CD4-positive, CD25-positive, alpha-beta regulatory T cell (primary cell): ENCODE measurements at regions not wholly inside any gene's neighbourhood (a gene's known extent, or its start where the extent isn't known, plus 50 kb on each side); places are given as distances from the start of the nearest gene placed in this dataset.

Source experiments
- ATAC-seq, 2 donors: fragments of 150-1000 bp; cut with Tn5 transposase; one replicate each; pipeline ENCODE4 v1.10.0; 2021; ENCODE audit warnings: low read depth in 2 of 2, moderate number of reproducible peaks in 2 of 2, moderate library complexity in 1 of 2
- DNase-seq, 3 donors: peaks; one replicate each; pipeline versions ENCODE4 v3.0.0 to v3.0.0-alpha.2; 2012 to 2022; ENCODE audit warnings: mixed read lengths in 1 of 3
- H3K27ac ChIP-seq: one replicate; pipeline ENCODE4 v1.7.0; 2013; ENCODE audit warnings: mild to moderate bottlenecking, low read length; ENCODE audit not compliant: insufficient read depth, poor library complexity, severe bottlenecking
- H3K27me3 ChIP-seq: one replicate; pipeline ENCODE4 v1.7.0; 2013; ENCODE audit warnings: low read length; ENCODE audit not compliant: control insufficient read depth, insufficient read depth
- H3K36me3 ChIP-seq: one replicate; pipeline ENCODE4 v1.7.0; 2013; ENCODE audit warnings: mild to moderate bottlenecking, low read length, moderate library complexity; ENCODE audit not compliant: control insufficient read depth, insufficient read depth
- H3K4me1 ChIP-seq: 2 replicates; pipeline ENCODE4 v1.7.0; 2013; ENCODE audit warnings: mild to moderate bottlenecking, low read length; ENCODE audit not compliant: insufficient read depth, control insufficient read depth, poor library complexity, severe bottlenecking
- H3K4me3 ChIP-seq: one replicate; pipeline ENCODE4 v1.7.0; 2013; ENCODE audit warnings: low read depth, mild to moderate bottlenecking, low read length, moderate library complexity
- H3K9me3 ChIP-seq, 2 experiments: 1 replicate in 1 of 2; 2 replicates in 1 of 2; pipeline ENCODE4 v1.7.0; 2013; ENCODE audit warnings: low read length in 2 of 2, mild to moderate bottlenecking in 1 of 2, moderate library complexity in 1 of 2; ENCODE audit not compliant: control insufficient read depth in 2 of 2
- H3K27ac Mint-ChIP-seq, 3 donors: one replicate each; pipeline ENCODE4 v1.8.0; 2020 to 2022; ENCODE audit warnings: mild to moderate bottlenecking in 3 of 3, mixed read lengths in 3 of 3, moderate library complexity in 2 of 3
- H3K27me3 Mint-ChIP-seq: one replicate; pipeline ENCODE4 v1.8.0; 2022; ENCODE audit warnings: mild to moderate bottlenecking, mixed read lengths
- H3K36me3 Mint-ChIP-seq: one replicate; pipeline ENCODE4 v1.8.0; 2020; ENCODE audit warnings: mixed read lengths
- H3K4me1 Mint-ChIP-seq, 4 donors: one replicate each; pipeline ENCODE4 v1.8.0; 2020 to 2022; ENCODE audit warnings: mixed read lengths in 4 of 4, mild to moderate bottlenecking in 1 of 4
- H3K4me3 Mint-ChIP-seq, 4 donors: one replicate each; pipeline ENCODE4 v1.8.0; 2020 to 2022; ENCODE audit warnings: mild to moderate bottlenecking in 4 of 4, mixed read lengths in 4 of 4, moderate library complexity in 3 of 4
- H3K9me3 Mint-ChIP-seq, 7 donors: one replicate each; pipeline ENCODE4 v1.8.0; 2020 to 2022; ENCODE audit warnings: mixed read lengths in 7 of 7, mild to moderate bottlenecking in 3 of 7, moderate library complexity in 2 of 7

DNA sequence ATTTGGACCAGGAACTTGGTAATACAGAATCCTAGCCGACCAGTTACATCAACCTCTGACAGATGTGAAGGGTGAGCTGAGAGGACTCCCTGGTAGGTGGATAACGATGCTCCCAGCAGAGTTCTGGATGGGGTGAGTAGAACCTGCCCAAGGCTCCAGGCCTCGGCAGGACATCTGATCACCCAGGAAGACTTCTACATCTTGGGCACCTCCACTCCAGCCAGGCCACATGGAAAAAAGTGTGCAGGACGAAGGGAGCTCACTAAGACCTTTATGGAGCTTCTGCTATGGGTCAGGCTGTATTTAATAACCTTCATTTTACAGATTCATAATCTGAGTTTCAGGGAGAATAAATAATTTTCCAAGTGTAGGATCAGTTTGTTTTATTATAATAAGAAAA lies 1028.7 kb downstream of the BCL11B start:
- no peak overlapping the region for H3K4me3 Mint-ChIP-seq
- Histone ChIP-seq H3K9me3 (no peaks in the 10 kb centered on the region), H3K27ac (no peak overlapping the region), H3K36me3 (no peaks in the 10 kb centered on the region), H3K4me3 (no peak overlapping the region), H3K27me3 (no peaks in the 10 kb centered on the region), H3K4me1 (no peaks in the 10 kb centered on the region)
- peaks cover 7 to 23% (median 13%) of the 10 kb centered on the region in 4 donors for H3K4me1 Mint-ChIP-seq
- no peaks in the 10 kb centered on the region for H3K9me3 Mint-ChIP-seq
- DNase-seq: no peak
- no peaks in the 10 kb centered on the region for H3K36me3 Mint-ChIP-seq
- H3K27me3 Mint-ChIP-seq: no peaks in the 10 kb centered on the region
- ATAC-seq: no peak
- H3K27ac Mint-ChIP-seq: no peak overlapping the region

DNA sequence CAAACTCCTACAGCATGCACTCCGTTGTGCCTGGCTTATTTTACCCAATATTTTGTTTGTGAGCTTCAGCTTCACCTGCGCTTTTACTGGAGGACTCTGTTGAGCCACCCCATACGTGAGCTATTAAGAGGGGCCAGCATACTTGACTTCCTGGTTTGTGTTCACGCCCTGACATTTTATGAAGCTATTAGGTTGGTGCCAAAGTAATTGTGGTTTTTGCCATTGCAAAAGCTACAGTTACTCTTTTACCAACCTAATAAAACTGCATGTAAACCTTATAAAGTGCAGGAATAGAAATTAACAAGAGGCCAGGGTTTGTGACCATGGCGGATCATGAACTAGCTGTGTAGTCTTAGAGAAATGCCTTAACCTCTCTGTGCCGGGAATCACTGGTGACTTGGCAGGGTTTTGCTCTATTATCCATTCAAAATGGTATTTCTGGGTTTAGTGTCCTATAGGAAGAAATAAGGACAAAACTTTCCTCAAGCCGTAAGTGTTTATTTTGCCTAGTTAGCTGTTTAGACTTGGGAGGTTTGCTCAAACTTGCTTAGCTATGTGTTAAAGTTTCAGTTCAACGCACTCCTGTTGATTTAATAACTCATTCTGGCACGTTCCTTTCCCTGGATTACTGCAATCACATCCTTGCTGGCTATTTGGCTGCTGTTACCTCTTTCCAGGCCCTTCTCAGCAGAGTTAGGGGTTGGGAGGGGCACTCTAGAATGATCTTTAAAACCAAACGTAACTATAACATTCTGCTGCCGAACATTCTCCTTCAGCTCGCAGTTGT lies 1027.6 kb downstream of the BCL11B start:
- DNase-seq (no peak), ATAC-seq (no peak)
- H3K36me3 Mint-ChIP-seq: no peaks in the 10 kb centered on the region
- Histone ChIP-seq H3K4me1 (no peaks in the 10 kb centered on the region), H3K9me3 (no peaks in the 10 kb centered on the region), H3K27ac (no peak overlapping the region), H3K4me3 (no peak overlapping the region), H3K36me3 (no peaks in the 10 kb centered on the region), H3K27me3 (no peaks in the 10 kb centered on the region)
- no peaks in the 10 kb centered on the region for H3K9me3 Mint-ChIP-seq
- no peak overlapping the region for H3K4me3 Mint-ChIP-seq
- peak overlapping the region in 1 of 3 donors; percentile 41 for H3K27ac Mint-ChIP-seq
- peaks cover 2 to 19% (median 6%) of the 10 kb centered on the region in 4 donors for H3K4me1 Mint-ChIP-seq
- H3K27me3 Mint-ChIP-seq: no peaks in the 10 kb centered on the region

DNA sequence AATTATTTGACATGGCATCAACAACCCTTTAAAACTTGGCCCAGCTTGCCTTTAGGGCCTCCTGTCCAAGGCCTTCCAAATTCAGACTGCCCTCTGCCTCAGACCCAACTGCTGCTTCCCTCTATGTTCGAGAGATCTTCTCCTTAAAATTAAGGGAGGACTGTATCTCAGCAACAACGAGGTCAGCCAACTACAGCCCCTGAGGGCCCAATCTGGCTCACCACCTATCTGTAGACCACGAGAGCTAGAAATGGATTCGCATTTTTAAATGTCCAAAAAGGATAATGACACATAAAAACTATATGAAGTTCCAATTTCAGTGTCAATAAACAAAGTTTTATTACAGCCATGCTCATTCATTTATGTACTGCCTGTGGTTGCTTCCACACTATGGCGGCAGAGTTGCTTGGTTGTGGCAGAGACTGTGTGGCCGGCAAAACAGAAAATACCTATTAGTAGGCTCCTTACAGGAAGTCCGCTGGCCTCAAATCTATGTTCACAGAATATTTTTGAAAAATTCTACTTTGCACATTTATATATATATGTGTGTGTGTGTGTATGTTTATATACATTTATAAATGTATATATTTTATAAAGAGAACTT lies 1026.9 kb downstream of the BCL11B start:
- Mint-ChIP-seq H3K4me1 (peaks cover 2 to 22% (median 8%) of the 10 kb centered on the region in 4 donors), H3K9me3 (no peaks in the 10 kb centered on the region), H3K27ac (no peak overlapping the region), H3K27me3 (no peaks in the 10 kb centered on the region), H3K4me3 (no peak overlapping the region), H3K36me3 (no peaks in the 10 kb centered on the region)
- no peak for ATAC-seq
- H3K36me3 ChIP-seq: no peaks in the 10 kb centered on the region
- no peak overlapping the region for H3K27ac ChIP-seq
- H3K4me3 ChIP-seq: no peak overlapping the region
- no peaks in the 10 kb centered on the region for H3K9me3 ChIP-seq
- H3K4me1 ChIP-seq: no peaks in the 10 kb centered on the region
- H3K27me3 ChIP-seq: no peaks in the 10 kb centered on the region
- no peak for DNase-seq

DNA sequence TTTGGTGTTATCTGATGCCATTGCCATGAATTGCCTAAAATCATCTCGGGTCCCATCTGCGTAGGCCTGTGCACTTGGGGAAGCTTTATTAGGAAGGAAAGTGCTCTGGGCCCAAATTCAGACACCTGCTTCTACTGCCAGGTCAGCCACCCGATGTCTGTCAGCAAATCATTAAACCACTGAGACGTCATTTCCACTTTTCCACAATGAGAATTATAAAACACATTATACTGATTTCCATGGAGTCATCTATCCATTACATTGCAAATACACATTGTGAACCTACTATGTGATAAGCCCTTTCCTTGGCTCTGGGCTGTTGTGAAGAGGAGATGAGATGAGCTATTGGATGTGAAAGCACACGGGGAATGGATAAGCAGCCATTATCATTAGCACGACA lies 1022.9 kb downstream of the BCL11B start:
- H3K4me3 Mint-ChIP-seq: no peak overlapping the region
- DNase-seq (no peak), ATAC-seq (no peak)
- H3K27me3 Mint-ChIP-seq: no peaks in the 10 kb centered on the region
- H3K27me3 ChIP-seq: no peaks in the 10 kb centered on the region
- H3K36me3 Mint-ChIP-seq: no peaks in the 10 kb centered on the region
- no peaks in the 10 kb centered on the region for H3K4me1 ChIP-seq
- no peak overlapping the region for H3K4me3 ChIP-seq
- no peaks in the 10 kb centered on the region for H3K9me3 ChIP-seq
- H3K4me1 Mint-ChIP-seq: peaks cover 4 to 20% (median 12%) of the 10 kb centered on the region in 4 donors
- H3K27ac Mint-ChIP-seq: peak overlapping the region in 1 of 3 donors; percentile 31
- H3K36me3 ChIP-seq: no peaks in the 10 kb centered on the region
- no peak overlapping the region for H3K27ac ChIP-seq
- peaks cover 0 to 5% (median 0%) of the 10 kb centered on the region in 7 donors for H3K9me3 Mint-ChIP-seq

DNA sequence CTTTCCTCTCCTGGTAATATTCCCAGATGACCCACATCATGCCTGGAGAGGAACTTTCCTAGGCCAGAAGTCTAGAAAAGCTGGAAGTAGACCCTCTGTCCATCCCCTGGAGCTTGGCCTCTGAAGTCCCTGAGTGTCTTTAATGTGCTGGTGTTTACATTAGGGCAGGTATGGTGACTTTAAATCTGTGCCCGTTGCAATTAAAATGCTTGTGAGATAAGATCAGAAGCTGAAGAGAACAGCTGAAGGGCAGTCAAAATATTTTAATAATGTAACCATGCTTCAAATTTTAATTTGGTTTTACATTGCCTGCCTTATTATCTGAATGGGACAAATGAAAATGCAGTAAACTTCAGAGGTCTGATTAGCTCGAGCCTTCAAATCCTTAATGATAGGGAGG lies 1022.5 kb downstream of the BCL11B start:
- H3K36me3 ChIP-seq: no peaks in the 10 kb centered on the region
- no peak for DNase-seq

DNA sequence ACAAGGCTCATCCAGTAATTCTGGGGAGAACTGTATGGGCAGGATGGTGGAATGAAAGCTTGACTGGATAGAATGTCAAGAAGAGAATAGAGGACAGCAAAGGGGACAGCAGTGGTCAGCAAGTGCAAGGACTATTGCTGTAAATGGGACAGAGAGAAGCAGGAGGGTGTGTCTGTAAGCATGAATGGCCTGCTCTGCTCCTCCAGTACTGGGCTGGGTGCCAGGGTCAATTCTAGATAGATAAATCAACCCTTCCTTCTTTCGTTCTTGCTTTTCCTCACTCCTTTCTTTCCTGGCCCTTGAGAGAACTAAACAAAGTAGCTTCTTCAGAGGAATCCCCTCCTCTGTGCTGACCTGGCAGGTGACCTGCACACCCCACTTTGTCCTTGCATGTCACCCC lies 1019.2 kb downstream of the BCL11B start:
- peaks cover 0 to 19% (median 9%) of the 10 kb centered on the region in 4 donors for H3K4me1 Mint-ChIP-seq
- H3K4me3 Mint-ChIP-seq: no peak overlapping the region
- H3K27me3 Mint-ChIP-seq: no peaks in the 10 kb centered on the region
- H3K9me3 Mint-ChIP-seq: peaks cover 0 to 5% (median 0%) of the 10 kb centered on the region in 7 donors
- Histone ChIP-seq H3K9me3 (no peaks in the 10 kb centered on the region), H3K4me3 (no peak overlapping the region), H3K36me3 (no peaks in the 10 kb centered on the region), H3K27ac (no peak overlapping the region), H3K4me1 (no peaks in the 10 kb centered on the region), H3K27me3 (no peaks in the 10 kb centered on the region)
- H3K27ac Mint-ChIP-seq: no peak overlapping the region
- ATAC-seq (no peak), DNase-seq (no peak)
- no peaks in the 10 kb centered on the region for H3K36me3 Mint-ChIP-seq

More for the DNA sequence above, 1022.5 kb downstream of the BCL11B start:
- Mint-ChIP-seq H3K4me3 (no peak overlapping the region), H3K27ac (no peak overlapping the region), H3K4me1 (peaks cover 4 to 20% (median 12%) of the 10 kb centered on the region in 4 donors), H3K27me3 (no peaks in the 10 kb centered on the region), H3K9me3 (peaks cover 0 to 5% (median 0%) of the 10 kb centered on the region in 7 donors), H3K36me3 (no peaks in the 10 kb centered on the region)
- Histone ChIP-seq H3K27me3 (no peaks in the 10 kb centered on the region), H3K27ac (no peak overlapping the region), H3K9me3 (no peaks in the 10 kb centered on the region), H3K4me1 (no peaks in the 10 kb centered on the region), H3K4me3 (no peak overlapping the region)
- ATAC-seq: no peak

- H3K27ac Mint-ChIP-seq: no peak overlapping the region
- Histone ChIP-seq H3K4me3 (no peak overlapping the region), H3K4me1 (no peaks in the 10 kb centered on the region), H3K27me3 (no peaks in the 10 kb centered on the region), H3K9me3 (no peaks in the 10 kb centered on the region), H3K36me3 (no peaks in the 10 kb centered on the region), H3K27ac (no peak overlapping the region)
- peaks cover 0 to 2% (median 0%) of the 10 kb centered on the region in 7 donors for H3K9me3 Mint-ChIP-seq
- peaks cover 0 to 12% (median 6%) of the 10 kb centered on the region in 4 donors for H3K4me1 Mint-ChIP-seq
- DNase-seq (no peak), ATAC-seq (no peak)
- no peaks in the 10 kb centered on the region for H3K36me3 Mint-ChIP-seq
- H3K4me3 Mint-ChIP-seq: no peak overlapping the region
- H3K27me3 Mint-ChIP-seq: no peaks in the 10 kb centered on the region
Measured at GRCh38 chr14:98259881-98260280, 1012.1 kb downstream of the BCL11B start.

- Histone ChIP-seq H3K36me3 (no peaks in the 10 kb centered on the region), H3K4me3 (no peak overlapping the region), H3K9me3 (no peaks in the 10 kb centered on the region), H3K27me3 (no peaks in the 10 kb centered on the region), H3K27ac (no peak overlapping the region), H3K4me1 (no peaks in the 10 kb centered on the region)
- no peak for DNase-seq
- no peak overlapping the region for H3K27ac Mint-ChIP-seq
- peaks cover 5 to 25% (median 12%) of the 10 kb centered on the region in 4 donors for H3K4me1 Mint-ChIP-seq
- no peaks in the 10 kb centered on the region for H3K27me3 Mint-ChIP-seq
- no peak for ATAC-seq
- no peak overlapping the region for H3K4me3 Mint-ChIP-seq
- no peaks in the 10 kb centered on the region for H3K36me3 Mint-ChIP-seq
- H3K9me3 Mint-ChIP-seq: peaks cover 0 to 7% (median 0%) of the 10 kb centered on the region in 7 donors
Measured at GRCh38 chr14:98262566-98262965, 1009.4 kb downstream of the BCL11B start.
